Activated T-cell treated with anti-CD3 and anti-CD28 coated beads, Interleukin-2, amount 50 U/mL, for 4 hours (primary cell): ENCODE measurements at regions not wholly inside any gene's neighbourhood (a gene's known extent, or its start where the extent isn't known, plus 50 kb on each side); places are given as distances from the start of the nearest gene placed in this dataset.

Experiments used
- ATAC-seq, 2 donors: fragments of 200-7000 bp; cut with Tn5 transposase; one replicate each; pipeline ENCODE4 v1.10.0; 2021
- DNase-seq: peaks from one replicate; pipeline ENCODE4 v3.0.0-alpha.2; 2020
- H3K27me3 Mint-ChIP-seq: one replicate; pipeline ENCODE4 v1.8.0; 2021; ENCODE audit warnings: low read depth, mixed read lengths
- H3K36me3 Mint-ChIP-seq: one replicate; pipeline ENCODE4 v1.8.0; 2022; ENCODE audit warnings: mixed read lengths; ENCODE audit not compliant: insufficient read depth
- H3K4me1 Mint-ChIP-seq: one replicate; pipeline ENCODE4 v1.8.0; 2021; ENCODE audit warnings: low read depth, mixed read lengths
- H3K4me3 Mint-ChIP-seq: one replicate; pipeline ENCODE4 v1.8.0; 2021; ENCODE audit warnings: mild to moderate bottlenecking, moderate library complexity, mixed read lengths
- H3K9me3 Mint-ChIP-seq: one replicate; pipeline ENCODE4 v1.8.0; 2021; ENCODE audit warnings: mixed read lengths

- H3K36me3 Mint-ChIP-seq = no peaks in the 10 kb centered on the region
- no peak overlapping the region for H3K4me3 Mint-ChIP-seq
- H3K27me3 Mint-ChIP-seq = peaks cover 65% of the 10 kb centered on the region
- peaks cover 14% of the 10 kb centered on the region for H3K9me3 Mint-ChIP-seq
- no peak for DNase-seq
- no peak for ATAC-seq
- H3K4me1 Mint-ChIP-seq = peaks cover 17% of the 10 kb centered on the region
Observed at GRCh38 chr7:25858200-25858524, 293.8 kb upstream of the NFE2L3 start.

- peaks cover 14% of the 10 kb centered on the region for H3K9me3 Mint-ChIP-seq
- peaks cover 65% of the 10 kb centered on the region for H3K27me3 Mint-ChIP-seq
- no peak for ATAC-seq
- no peak for DNase-seq
- H3K36me3 Mint-ChIP-seq = no peaks in the 10 kb centered on the region
- peaks cover 16% of the 10 kb centered on the region for H3K4me1 Mint-ChIP-seq
- no peak overlapping the region for H3K4me3 Mint-ChIP-seq
Observed at GRCh38 chr7:25858525-25859411, 293.2 kb upstream of the NFE2L3 start.

- Mint-ChIP-seq H3K36me3 (no peaks in the 10 kb centered on the region), H3K4me3 (no peak overlapping the region), H3K27me3 (peaks cover 61% of the 10 kb centered on the region), H3K9me3 (peaks cover 14% of the 10 kb centered on the region), H3K4me1 (peaks cover 16% of the 10 kb centered on the region)
- DNase-seq = no peak
- ATAC-seq = no peak
Observed at GRCh38 chr7:25859412-25860274, 292.4 kb upstream of the NFE2L3 start.

- ATAC-seq = no peak
- no peak overlapping the region for H3K4me3 Mint-ChIP-seq
- no peak for DNase-seq
- no peaks in the 10 kb centered on the region for H3K36me3 Mint-ChIP-seq
- peaks cover 14% of the 10 kb centered on the region for H3K9me3 Mint-ChIP-seq
- H3K4me1 Mint-ChIP-seq = peaks cover 16% of the 10 kb centered on the region
- H3K27me3 Mint-ChIP-seq = peaks cover 62% of the 10 kb centered on the region
Observed at GRCh38 chr7:25860275-25861163, 291.5 kb upstream of the NFE2L3 start.

GRCh38 chr7:25861164-25861496 lies 290.9 kb upstream of the NFE2L3 start:
- no peak for DNase-seq
- peaks cover 68% of the 10 kb centered on the region for H3K27me3 Mint-ChIP-seq
- no peak overlapping the region for H3K4me3 Mint-ChIP-seq
- ATAC-seq = no peak
- H3K4me1 Mint-ChIP-seq = peaks cover 16% of the 10 kb centered on the region
- H3K36me3 Mint-ChIP-seq = no peaks in the 10 kb centered on the region
- peaks cover 14% of the 10 kb centered on the region for H3K9me3 Mint-ChIP-seq

GRCh38 chr7:25861601-25862260 lies 290.3 kb upstream of the NFE2L3 start:
- Mint-ChIP-seq H3K36me3 (no peaks in the 10 kb centered on the region), H3K9me3 (peaks cover 14% of the 10 kb centered on the region), H3K4me1 (peaks cover 16% of the 10 kb centered on the region), H3K4me3 (peak overlapping the region; percentile 60), H3K27me3 (peaks cover 73% of the 10 kb centered on the region)
- ATAC-seq (no peak), DNase-seq (no peak)

GRCh38 chr7:25862261-25863004 lies 289.6 kb upstream of the NFE2L3 start:
- ATAC-seq = peak; percentile 92 to 93
- peaks cover 76% of the 10 kb centered on the region for H3K27me3 Mint-ChIP-seq
- no peaks in the 10 kb centered on the region for H3K36me3 Mint-ChIP-seq
- peaks cover 14% of the 10 kb centered on the region for H3K9me3 Mint-ChIP-seq
- H3K4me1 Mint-ChIP-seq = peaks cover 16% of the 10 kb centered on the region
- peak overlapping the region; percentile 60 for H3K4me3 Mint-ChIP-seq
- DNase-seq = peak; percentile 54

- Mint-ChIP-seq H3K9me3 (peaks cover 14% of the 10 kb centered on the region), H3K27me3 (peaks cover 82% of the 10 kb centered on the region), H3K4me3 (peak overlapping the region; percentile 45), H3K36me3 (no peaks in the 10 kb centered on the region), H3K4me1 (peaks cover 16% of the 10 kb centered on the region)
- ATAC-seq = no peak
- DNase-seq = no peak
Observed at GRCh38 chr7:25863005-25863728, 288.8 kb upstream of the NFE2L3 start.

- peaks cover 14% of the 10 kb centered on the region for H3K9me3 Mint-ChIP-seq
- H3K27me3 Mint-ChIP-seq = peaks cover 85% of the 10 kb centered on the region
- DNase-seq = no peak
- no peak overlapping the region for H3K4me3 Mint-ChIP-seq
- peaks cover 16% of the 10 kb centered on the region for H3K4me1 Mint-ChIP-seq
- ATAC-seq = no peak
- H3K36me3 Mint-ChIP-seq = no peaks in the 10 kb centered on the region
Observed at GRCh38 chr7:25863729-25864110, 288.3 kb upstream of the NFE2L3 start.

- no peak overlapping the region for H3K4me3 Mint-ChIP-seq
- H3K4me1 Mint-ChIP-seq = peaks cover 16% of the 10 kb centered on the region
Observed at GRCh38 chr7:25864511-25864910, 287.5 kb upstream of the NFE2L3 start.

GRCh38 chr7:25864943-25865751 lies 286.9 kb upstream of the NFE2L3 start:
- Mint-ChIP-seq H3K9me3 (peaks cover 6% of the 10 kb centered on the region), H3K4me3 (no peak overlapping the region), H3K27me3 (peaks cover 85% of the 10 kb centered on the region), H3K4me1 (peaks cover 16% of the 10 kb centered on the region), H3K36me3 (no peaks in the 10 kb centered on the region)
- ATAC-seq (no peak), DNase-seq (no peak)

More at GRCh38 chr7:25864511-25864910, 287.5 kb upstream of the NFE2L3 start:
- DNase-seq (no peak), ATAC-seq (no peak)
- Mint-ChIP-seq H3K9me3 (peaks cover 12% of the 10 kb centered on the region), H3K27me3 (peaks cover 85% of the 10 kb centered on the region), H3K36me3 (no peaks in the 10 kb centered on the region)

- Mint-ChIP-seq H3K36me3 (no peaks in the 10 kb centered on the region), H3K4me1 (peaks cover 2% of the 10 kb centered on the region), H3K9me3 (no peaks in the 10 kb centered on the region), H3K4me3 (no peak overlapping the region), H3K27me3 (peaks cover 61% of the 10 kb centered on the region)
- no peak for DNase-seq
- no peak for ATAC-seq
Observed at GRCh38 chr7:25868509-25868908, 283.5 kb upstream of the NFE2L3 start.
